GM23248 (cell line): ENCODE measurements at regions not wholly inside any gene's neighbourhood (a gene's known extent, or its start where the extent isn't known, plus 50 kb on each side); places are given as distances from the start of the nearest gene placed in this dataset.

Source experiments
- DNase-seq: peaks from one replicate; pipeline ENCODE4 v3.0.0-alpha.2; 2015
- H2AFZ ChIP-seq: fragments of 200-600 bp; sonication (generic); 2 replicates; pipeline ENCODE4 v1.6.1; 2016; ENCODE audit warnings: antibody characterized with exemption
- H3F3A ChIP-seq: fragments of 200-600 bp; sonication (generic); 2 replicates; pipeline ENCODE4 v1.6.1; 2016; ENCODE audit warnings: mild to moderate bottlenecking, antibody characterized with exemption, mixed run types; ENCODE audit not compliant: insufficient read depth
- H3K27ac ChIP-seq: fragments of 200-600 bp; sonication (generic); 2 replicates; pipeline ENCODE4 v1.5.1; 2016; ENCODE audit warnings: mild to moderate bottlenecking
- H3K27me3 ChIP-seq: fragments of 200-600 bp; sonication (generic); replicated peaks from 2 replicates; pipeline ENCODE4 v1.6.1; 2016; ENCODE audit warnings: mild to moderate bottlenecking; ENCODE audit not compliant: insufficient read depth
- H3K36me3 ChIP-seq: fragments of 200-600 bp; sonication (generic); 2 replicates; pipeline ENCODE4 v1.6.1; 2016; ENCODE audit warnings: low read depth, mild to moderate bottlenecking
- H3K4me1 ChIP-seq: fragments of 200-600 bp; sonication (generic); 2 replicates; pipeline ENCODE4 v1.6.1; 2016; ENCODE audit warnings: mild to moderate bottlenecking; ENCODE audit not compliant: insufficient read depth
- H3K4me2 ChIP-seq: fragments of 200-600 bp; sonication (generic); one replicate; pipeline ENCODE4 v1.6.1; 2016; ENCODE audit warnings: mild to moderate bottlenecking; ENCODE audit not compliant: unreplicated experiment
- H3K4me3 ChIP-seq: fragments of 200-600 bp; sonication (generic); 2 replicates; pipeline ENCODE4 v1.5.1; 2016; ENCODE audit warnings: mild to moderate bottlenecking
- H3K79me2 ChIP-seq: fragments of 200-600 bp; sonication (generic); 2 replicates; pipeline ENCODE4 v1.6.1; 2016; ENCODE audit warnings: mild to moderate bottlenecking; ENCODE audit not compliant: insufficient read depth
- H3K9ac ChIP-seq: fragments of 200-600 bp; sonication (generic); 2 replicates; pipeline ENCODE4 v1.6.1; 2016; ENCODE audit warnings: mild to moderate bottlenecking
- H3K9me2 ChIP-seq: fragments of 200-600 bp; sonication (generic); 2 replicates; pipeline ENCODE4 v1.6.1; 2016; ENCODE audit warnings: mixed run types, mild to moderate bottlenecking, moderate library complexity; ENCODE audit not compliant: insufficient read depth
- H3K9me3 ChIP-seq: fragments of 200-600 bp; sonication (generic); one replicate; pipeline ENCODE4 v1.6.1; 2017; ENCODE audit warnings: low read depth
- H4K20me1 ChIP-seq: fragments of 200-600 bp; sonication (generic); 2 replicates; pipeline ENCODE4 v1.6.0; 2016; ENCODE audit not compliant: insufficient read depth
- EZH2 ChIP-seq: fragments of 200-600 bp; sonication (generic); IDR thresholded peaks from 2 replicates; pipeline ENCODE4 v1.6.1; 2018; ENCODE audit warnings: antibody characterized with exemption, mild to moderate bottlenecking; ENCODE audit not compliant: insufficient read depth, poor library complexity, severe bottlenecking
- EZH2phosphoT487 ChIP-seq: fragments of 200-600 bp; sonication (generic); IDR thresholded peaks from 2 replicates; pipeline ENCODE4 v1.6.1; 2018; ENCODE audit warnings: antibody characterized with exemption, moderate library complexity, mild to moderate bottlenecking, low read depth; ENCODE audit not compliant: insufficient read depth
- WGBS, 2 experiments: methylation state at CpG; one replicate each; pipeline ENCODE4 v1.1.6; 2015 to 2017; ENCODE audit warnings: low lambda C conversion rate in 2 of 2, low coverage in 1 of 2; ENCODE audit errors: missing lambda C conversion rate in 2 of 2; 5-methylcytosine and 5-hydroxymethylcytosine counted together
- in situ Hi-C: fragments of 300-500 bp; cut with MboI; formaldehyde crosslinking; loops from 2 replicates; pipeline ENCODE4 v1.15.0; 2020

GRCh38 chr4:119731146-119731742 lies 102.6 kb upstream of the PDE5A start:
- in situ Hi-C loops = no loop called here
- TF ChIP-seq EZH2 (no peak), EZH2phosphoT487 (0 out of 2 replicates have a peak, but pooled peaks have one; percentile 23)
- 36 to 52% methylated on average over 3 of the region's 3 CpGs for WGBS, 2 experiments

GRCh38 chr4:119730671-119730950 lies 102.0 kb upstream of the PDE5A start:
- WGBS, 2 experiments = 20 to 32% methylated on average over 1 of the region's 1 CpG
- peak overlapping the region; percentile 50 for H3K4me2 ChIP-seq
- TF ChIP-seq EZH2phosphoT487 = no peak
- TF ChIP-seq EZH2 = no peak
- no peak overlapping the region for H2AFZ ChIP-seq
- in situ Hi-C loops = no loop called here
- peak overlapping the region; percentile 48 for H3K27ac ChIP-seq
- no peaks in the 10 kb centered on the region for H3K9me2 ChIP-seq
- peaks cover 83% of the 10 kb centered on the region for H3K4me1 ChIP-seq
- H3K79me2 ChIP-seq = no peaks in the 10 kb centered on the region
- H3K4me3 ChIP-seq = no peak overlapping the region
- H3K27me3 ChIP-seq = no peaks in the 10 kb centered on the region
- peaks cover 58% of the 10 kb centered on the region for H3F3A ChIP-seq
- H3K36me3 ChIP-seq = no peaks in the 10 kb centered on the region
- H3K9me3 ChIP-seq = no peaks in the 10 kb centered on the region
- H3K9ac ChIP-seq = no peak overlapping the region
- peak; percentile 43 for DNase-seq
- no peaks in the 10 kb centered on the region for H4K20me1 ChIP-seq

More at GRCh38 chr4:119731146-119731742, 102.6 kb upstream of the PDE5A start:
- H2AFZ ChIP-seq = no peak overlapping the region
- peaks cover 83% of the 10 kb centered on the region for H3K4me1 ChIP-seq
- H3F3A ChIP-seq = peaks cover 59% of the 10 kb centered on the region
- no peaks in the 10 kb centered on the region for H3K36me3 ChIP-seq
- H3K9ac ChIP-seq = no peak overlapping the region
- peak overlapping the region; percentile 50 for H3K4me2 ChIP-seq
- H3K9me3 ChIP-seq = no peaks in the 10 kb centered on the region
- no peaks in the 10 kb centered on the region for H3K27me3 ChIP-seq
- H3K4me3 ChIP-seq = no peak overlapping the region
- H3K27ac ChIP-seq = peak overlapping the region; percentile 48
- no peaks in the 10 kb centered on the region for H3K9me2 ChIP-seq
- DNase-seq = no peak
- H3K79me2 ChIP-seq = no peaks in the 10 kb centered on the region
- H4K20me1 ChIP-seq = no peaks in the 10 kb centered on the region

- in situ Hi-C loops = no loop called here
- H3K9me3 ChIP-seq = no peaks in the 10 kb centered on the region
- H3K4me1 ChIP-seq = peaks cover 81% of the 10 kb centered on the region
- no peaks in the 10 kb centered on the region for H3K79me2 ChIP-seq
- no peak overlapping the region for H3K9ac ChIP-seq
- H3K9me2 ChIP-seq = no peaks in the 10 kb centered on the region
- no peaks in the 10 kb centered on the region for H3K36me3 ChIP-seq
- H3K4me2 ChIP-seq = peak overlapping the region; percentile 50
- no peaks in the 10 kb centered on the region for H3K27me3 ChIP-seq
- WGBS, 2 experiments = 19 to 20% methylated on average over 6 of the region's 6 CpGs
- H3K27ac ChIP-seq = peak overlapping the region; percentile 48
- H4K20me1 ChIP-seq = no peaks in the 10 kb centered on the region
- DNase-seq = peak; percentile 90
- peaks cover 54% of the 10 kb centered on the region for H3F3A ChIP-seq
- H2AFZ ChIP-seq = no peak overlapping the region
- no peak overlapping the region for H3K4me3 ChIP-seq
- TF ChIP-seq EZH2 = no peak
- TF ChIP-seq EZH2phosphoT487 = no peak
These were observed 101.4 kb upstream of the PDE5A start for GRCh38 chr4:119729835-119730670.

GRCh38 chr4:119728692-119729593 lies 100.3 kb upstream of the PDE5A start:
- in situ Hi-C loops = no loop called here
- peaks cover 70% of the 10 kb centered on the region for H3K4me1 ChIP-seq

More at GRCh38 chr4:119728692-119729593, 100.3 kb upstream of the PDE5A start:
- H3K9ac ChIP-seq = no peak overlapping the region
- no peaks in the 10 kb centered on the region for H4K20me1 ChIP-seq
- peaks cover 46% of the 10 kb centered on the region for H3F3A ChIP-seq
- H2AFZ ChIP-seq = no peak overlapping the region
- 79 to 81% methylated on average over 2 of the region's 2 CpGs for WGBS, 2 experiments
- TF ChIP-seq EZH2phosphoT487 (no peak), EZH2 (no peak)
- no peaks in the 10 kb centered on the region for H3K9me3 ChIP-seq
- H3K79me2 ChIP-seq = no peaks in the 10 kb centered on the region
- H3K27me3 ChIP-seq = no peaks in the 10 kb centered on the region
- H3K9me2 ChIP-seq = no peaks in the 10 kb centered on the region
- H3K27ac ChIP-seq = peak overlapping the region; percentile 26; the same call in 1 of the 2 replicates
- H3K36me3 ChIP-seq = no peaks in the 10 kb centered on the region
- peak overlapping the region; percentile 18 for H3K4me2 ChIP-seq
- no peak overlapping the region for H3K4me3 ChIP-seq
- no peak for DNase-seq
